ENCODE measurements at regions not wholly inside any gene's neighbourhood (a gene's known extent, or its start where the extent isn't known, plus 50 kb on each side); places are given as distances from the start of the nearest gene placed in this dataset.

GRCh38 chr1:5616366-5617178 is 375.7 kb downstream of the NPHP4 start:
- BruUV-seq (replicated peaks), result no TSS peak
- no peaks in the 10 kb centered on the region for H3K36me3 Mint-ChIP-seq (ENCODE audit: insufficient read depth, unreplicated experiment)
- CTCF ChIA-PET, result no interaction called here
- intact Hi-C loops (cut with micrococcal nuclease; ENCODE audit: unreplicated experiment), result no loop called here
- no peaks in the 10 kb centered on the region for H3K4me1 Mint-ChIP-seq (ENCODE audit: low read depth, unreplicated experiment)
- H3K9me3 Mint-ChIP-seq (ENCODE audit: low read depth, unreplicated experiment), result no peaks in the 10 kb centered on the region
- no peak overlapping the region for H3K4me3 Mint-ChIP-seq (ENCODE audit: low read depth, unreplicated experiment)
- DNase-seq, result no peak
- no peak for TF ChIP-seq CTCF (IDR thresholded peaks at IDR 0.05; ENCODE audit: unreplicated experiment)
- H3K27me3 Mint-ChIP-seq (ENCODE audit: unreplicated experiment), result peaks cover 38% of the 10 kb centered on the region
- H3K27ac Mint-ChIP-seq (ENCODE audit: unreplicated experiment), result no peak overlapping the region

GRCh38 chr1:5615076-5615475 is 377.1 kb downstream of the NPHP4 start:
- Mint-ChIP-seq H3K4me1 (ENCODE audit: low read depth, unreplicated experiment) (no peaks in the 10 kb centered on the region), H3K9me3 (ENCODE audit: low read depth, unreplicated experiment) (no peaks in the 10 kb centered on the region), H3K36me3 (ENCODE audit: insufficient read depth, unreplicated experiment) (no peaks in the 10 kb centered on the region), H3K27ac (ENCODE audit: unreplicated experiment) (no peak overlapping the region), H3K27me3 (ENCODE audit: unreplicated experiment) (peaks cover 38% of the 10 kb centered on the region), H3K4me3 (ENCODE audit: low read depth, unreplicated experiment) (no peak overlapping the region)
- TF ChIP-seq CTCF (IDR thresholded peaks at IDR 0.05; ENCODE audit: unreplicated experiment), result no peak
- no peak for DNase-seq
- BruUV-seq (replicated peaks), result no TSS peak
- CTCF ChIA-PET, result no interaction called here
- intact Hi-C loops (cut with micrococcal nuclease; ENCODE audit: unreplicated experiment), result no loop called here

- H3K27me3 Mint-ChIP-seq (ENCODE audit: unreplicated experiment), result peaks cover 27% of the 10 kb centered on the region
- intact Hi-C loops (cut with micrococcal nuclease; ENCODE audit: unreplicated experiment), result no loop called here
- no TSS peak for BruUV-seq (replicated peaks)
Measured at GRCh38 chr1:5613900-5614299, 378.3 kb downstream of the NPHP4 start.

GRCh38 chr1:5611851-5612250 is 380.4 kb downstream of the NPHP4 start:
- intact Hi-C loops (cut with micrococcal nuclease; ENCODE audit: unreplicated experiment), result no loop called here
- no peak overlapping the region for H3K27ac Mint-ChIP-seq (ENCODE audit: unreplicated experiment)
- TF ChIP-seq CTCF (IDR thresholded peaks at IDR 0.05; ENCODE audit: unreplicated experiment), result no peak
- H3K36me3 Mint-ChIP-seq (ENCODE audit: insufficient read depth, unreplicated experiment), result no peaks in the 10 kb centered on the region
- no peak overlapping the region for H3K4me3 Mint-ChIP-seq (ENCODE audit: low read depth, unreplicated experiment)
- CTCF ChIA-PET, result no interaction called here
- H3K9me3 Mint-ChIP-seq (ENCODE audit: low read depth, unreplicated experiment), result no peaks in the 10 kb centered on the region
- DNase-seq, result no peak
- H3K4me1 Mint-ChIP-seq (ENCODE audit: low read depth, unreplicated experiment), result no peaks in the 10 kb centered on the region
- H3K27me3 Mint-ChIP-seq (ENCODE audit: unreplicated experiment), result peaks cover 7% of the 10 kb centered on the region
- no TSS peak for BruUV-seq (replicated peaks)

More at GRCh38 chr1:5613900-5614299, 378.3 kb downstream of the NPHP4 start:
- H3K4me3 Mint-ChIP-seq (ENCODE audit: low read depth, unreplicated experiment), result no peak overlapping the region
- no peak overlapping the region for H3K27ac Mint-ChIP-seq (ENCODE audit: unreplicated experiment)
- no peak for TF ChIP-seq CTCF (IDR thresholded peaks at IDR 0.05; ENCODE audit: unreplicated experiment)
- CTCF ChIA-PET, result no interaction called here
- DNase-seq, result no peak
- no peaks in the 10 kb centered on the region for H3K36me3 Mint-ChIP-seq (ENCODE audit: insufficient read depth, unreplicated experiment)
- no peaks in the 10 kb centered on the region for H3K4me1 Mint-ChIP-seq (ENCODE audit: low read depth, unreplicated experiment)
- no peaks in the 10 kb centered on the region for H3K9me3 Mint-ChIP-seq (ENCODE audit: low read depth, unreplicated experiment)
